CD14-positive monocyte (primary cell): ENCODE measurements at regions not wholly inside any gene's neighbourhood (a gene's known extent, or its start where the extent isn't known, plus 50 kb on each side); places are given as distances from the start of the nearest gene placed in this dataset.

ENCODE experiments used
- DNase-seq, 3 donors: peaks; one replicate each; pipeline ENCODE4 v3.0.0-alpha.2; 2011 to 2022
- H2AFZ ChIP-seq: 2 replicates; pipeline ENCODE4 v1.6.0; 2012; ENCODE audit warnings: mild to moderate bottlenecking, low read depth, low read length, inconsistent platforms; ENCODE audit not compliant: insufficient read depth, poor library complexity, severe bottlenecking
- H3K27ac ChIP-seq, 2 donors: 1 replicate in 1 of 2; 2 replicates in 1 of 2; pipeline ENCODE4 v1.5.1; 2012 to 2013; ENCODE audit warnings: low read length in 2 of 2, control low read depth in 1 of 2, inconsistent platforms in 1 of 2, low read depth in 1 of 2, mild to moderate bottlenecking in 1 of 2
- H3K27me3 ChIP-seq, 2 donors: one replicate each; pipeline versions ENCODE4 v1.6.0 to v1.6.1; 2011 to 2013; ENCODE audit warnings: low read length in 2 of 2; ENCODE audit not compliant: control insufficient read depth in 2 of 2, insufficient read depth in 2 of 2
- H3K36me3 ChIP-seq, 2 donors: replicated peaks in 1 of 2; 1 replicate in 1 of 2; 2 replicates in 1 of 2; pipeline versions ENCODE4 v1.5.1 to v1.6.1; 2012 to 2013; ENCODE audit warnings: low read length in 2 of 2, control low read depth in 1 of 2, inconsistent platforms in 1 of 2, mild to moderate bottlenecking in 1 of 2; ENCODE audit not compliant: insufficient read depth in 2 of 2, control insufficient read depth in 1 of 2
- H3K4me1 ChIP-seq, 2 donors: 1 replicate in 1 of 2; 2 replicates in 1 of 2; pipeline versions ENCODE4 v1.5.1 to v1.6.1; 2012 to 2013; ENCODE audit warnings: low read length in 2 of 2, control low read depth in 1 of 2, inconsistent platforms in 1 of 2, mild to moderate bottlenecking in 1 of 2, moderate library complexity in 1 of 2; ENCODE audit not compliant: insufficient read depth in 2 of 2, control insufficient read depth in 1 of 2
- H3K4me2 ChIP-seq: replicated peaks from 2 replicates; pipeline ENCODE3; 2012; ENCODE audit warnings: low read length, moderate library complexity, mild to moderate bottlenecking; ENCODE audit not compliant: poor library complexity, severe bottlenecking; ENCODE audit errors: extremely low read depth
- H3K4me3 ChIP-seq, 3 experiments: fragments of 200-600 bp in 1 of 3; sonication (generic) in 1 of 3; replicated peaks in 1 of 3; 1 replicate in 2 of 3; 2 replicates in 1 of 3; pipeline ENCODE4 v1.5.1; 2011 to 2013; ENCODE audit warnings: low read length in 3 of 3, mild to moderate bottlenecking in 3 of 3, control low read depth in 2 of 3, low read depth in 2 of 3, inconsistent platforms in 1 of 3, moderate library complexity in 1 of 3
- H3K79me2 ChIP-seq: 2 replicates; pipeline ENCODE4 v1.6.0; 2012; ENCODE audit warnings: mild to moderate bottlenecking, control low read depth, inconsistent platforms, low read length, moderate library complexity; ENCODE audit not compliant: insufficient read depth
- H3K9ac ChIP-seq: 2 replicates; pipeline ENCODE4 v1.6.0; 2017; ENCODE audit warnings: low read length, mild to moderate bottlenecking; ENCODE audit not compliant: insufficient read depth, poor library complexity, severe bottlenecking
- H3K9me3 ChIP-seq, 2 donors: replicated peaks in 1 of 2; 1 replicate in 1 of 2; 2 replicates in 1 of 2; pipeline versions ENCODE4 v1.5.1 to v1.6.1; 2012 to 2013; ENCODE audit warnings: low read length in 2 of 2, control low read depth in 1 of 2; ENCODE audit not compliant: control insufficient read depth in 1 of 2, insufficient read depth in 1 of 2
- H4K20me1 ChIP-seq: 2 replicates; pipeline ENCODE4 v1.6.0; 2012; ENCODE audit warnings: mild to moderate bottlenecking, low read length, control low read depth, moderate library complexity; ENCODE audit not compliant: insufficient read depth
- H3K27ac Mint-ChIP-seq, 7 donors: one replicate each; pipeline ENCODE4 v1.8.0; 2020; ENCODE audit warnings: mild to moderate bottlenecking in 7 of 7, mixed read lengths in 7 of 7, moderate library complexity in 6 of 7, inconsistent platforms in 2 of 7
- H3K27me3 Mint-ChIP-seq, 3 donors: one replicate each; pipeline ENCODE4 v1.8.0; 2021 to 2022; ENCODE audit warnings: low read depth in 3 of 3, mild to moderate bottlenecking in 3 of 3, mixed read lengths in 3 of 3, moderate library complexity in 3 of 3, inconsistent platforms in 1 of 3
- H3K36me3 Mint-ChIP-seq, 2 donors: one replicate each; pipeline ENCODE4 v1.8.0; 2020; ENCODE audit warnings: mixed read lengths in 2 of 2, inconsistent platforms in 1 of 2, mild to moderate bottlenecking in 1 of 2
- H3K4me1 Mint-ChIP-seq: one replicate; pipeline ENCODE4 v1.8.0; 2020; ENCODE audit warnings: mild to moderate bottlenecking, mixed read lengths
- H3K4me3 Mint-ChIP-seq, 2 donors: one replicate each; pipeline ENCODE4 v1.8.0; 2020; ENCODE audit warnings: mild to moderate bottlenecking in 2 of 2, mixed read lengths in 2 of 2, moderate library complexity in 1 of 2
- H3K9me3 Mint-ChIP-seq, 7 donors: one replicate each; pipeline ENCODE4 v1.8.0; 2020 to 2022; ENCODE audit warnings: mixed read lengths in 7 of 7, mild to moderate bottlenecking in 6 of 7, moderate library complexity in 6 of 7, inconsistent platforms in 2 of 7
- CTCF ChIP-seq: fragments of 200-600 bp; IDR thresholded peaks from one replicate; pipeline ENCODE4 v1.8.0; 2022; ENCODE audit warnings: antibody characterized with exemption, mild to moderate bottlenecking
- WGBS: methylation state at CpG from one replicate; pipeline ENCODE4 v1.1.5; 2013; ENCODE audit warnings: missing lambda C conversion rate; ENCODE audit not compliant: insufficient coverage; 5-methylcytosine and 5-hydroxymethylcytosine counted together
- intact Hi-C, 2 donors: fragments of 100-400 bp; cut with micrococcal nuclease; formaldehyde crosslinking; loops; one replicate each; pipeline versions ENCODE4 v1.15.0 to v1.15.1; 2023

DNA sequence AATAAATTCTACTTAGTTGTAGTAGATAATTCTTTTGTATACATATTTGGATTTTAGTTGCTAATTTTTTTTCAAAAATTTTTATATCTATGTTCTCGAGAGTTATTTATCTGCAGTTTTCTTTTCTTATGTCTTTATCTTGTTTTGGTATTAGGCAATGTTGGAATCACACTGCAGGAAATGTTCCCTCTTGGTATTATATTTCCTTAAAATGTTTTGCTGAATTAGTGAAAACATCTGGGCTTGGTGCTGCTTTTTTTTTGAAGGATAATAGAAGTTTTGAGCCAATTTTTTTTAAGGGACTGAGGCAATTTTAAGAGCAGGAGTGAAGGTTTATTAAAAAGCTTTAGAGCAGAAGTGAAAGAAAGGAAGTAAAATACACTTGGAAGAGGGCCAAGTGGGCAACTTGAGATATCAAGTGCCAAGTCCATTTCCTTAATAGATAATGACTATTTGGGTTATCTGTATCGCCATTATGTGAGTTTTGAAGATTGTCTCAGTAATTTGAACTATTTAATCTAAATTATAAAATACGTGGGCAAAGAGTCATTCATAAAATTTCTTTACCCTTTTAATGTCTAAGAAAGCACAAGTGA, 1390.1 kb upstream of the CDH8 start:
- no peak for TF ChIP-seq CTCF
- Histone ChIP-seq H3K4me1 (no peaks in the 10 kb centered on the region), H4K20me1 (no peaks in the 10 kb centered on the region), H3K27me3 (no peaks in the 10 kb centered on the region), H3K9me3 (no peaks in the 10 kb centered on the region), H3K27ac (no peak overlapping the region), H3K36me3 (no peaks in the 10 kb centered on the region), H3K4me3 (no peak overlapping the region), H3K4me2 (no peak overlapping the region), H3K9ac (no peak overlapping the region), H3K79me2 (no peaks in the 10 kb centered on the region), H2AFZ (no peak overlapping the region)
- intact Hi-C loops, result no loop called here
- no peak overlapping the region for H3K27ac Mint-ChIP-seq
- DNase-seq, result no peak
- no peaks in the 10 kb centered on the region for H3K36me3 Mint-ChIP-seq
- no peaks in the 10 kb centered on the region for H3K4me1 Mint-ChIP-seq
- H3K27me3 Mint-ChIP-seq, result peaks cover 0 to 1% (median under 1%) of the 10 kb centered on the region in 3 donors
- no CpG with 5 or more reads among the region's 3 CpGs for WGBS
- peaks cover 0 to 2% (median 0%) of the 10 kb centered on the region in 7 donors for H3K9me3 Mint-ChIP-seq
- no peak overlapping the region for H3K4me3 Mint-ChIP-seq

DNA sequence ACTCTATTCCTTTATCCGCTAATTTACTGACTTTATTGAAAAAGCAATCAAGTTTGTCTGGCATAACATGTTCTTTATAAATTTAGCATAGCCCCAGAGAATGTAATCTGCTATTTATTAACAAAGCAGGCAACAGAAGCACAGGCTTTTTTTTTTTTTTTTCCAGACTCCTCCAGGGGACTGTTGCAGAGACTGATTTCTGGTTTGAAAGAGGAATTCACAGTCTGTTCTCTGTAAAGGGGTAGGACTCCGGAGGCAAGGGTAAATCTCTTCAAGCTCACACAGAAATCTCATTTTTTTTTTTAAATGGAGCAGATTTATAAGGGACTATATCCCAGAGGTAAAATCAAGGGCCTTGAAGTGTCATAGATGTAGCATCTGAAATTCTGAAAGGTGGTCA, 1386.5 kb upstream of the CDH8 start:
- peaks cover 0 to 3% (median 0%) of the 10 kb centered on the region in 7 donors for H3K9me3 Mint-ChIP-seq

More for the DNA sequence above, 1386.5 kb upstream of the CDH8 start:
- Mint-ChIP-seq H3K4me3 (no peak overlapping the region), H3K27me3 (no peaks in the 10 kb centered on the region), H3K4me1 (no peaks in the 10 kb centered on the region), H3K27ac (no peak overlapping the region), H3K36me3 (no peaks in the 10 kb centered on the region)
- no peaks in the 10 kb centered on the region for H3K79me2 ChIP-seq
- H3K27ac ChIP-seq, result no peak overlapping the region
- no peaks in the 10 kb centered on the region for H3K27me3 ChIP-seq
- no peaks in the 10 kb centered on the region for H3K36me3 ChIP-seq
- no peak for DNase-seq
- no peak overlapping the region for H3K4me2 ChIP-seq
- TF ChIP-seq CTCF, result no peak
- H3K9ac ChIP-seq, result no peak overlapping the region
- H3K9me3 ChIP-seq, result no peaks in the 10 kb centered on the region
- intact Hi-C loops, result no loop called here
- no CpG with 5 or more reads among the region's 2 CpGs for WGBS
- H3K4me3 ChIP-seq, result no peak overlapping the region
- no peaks in the 10 kb centered on the region for H3K4me1 ChIP-seq
- no peak overlapping the region for H2AFZ ChIP-seq
- no peaks in the 10 kb centered on the region for H4K20me1 ChIP-seq
